Muscle of arm (tissue), 1 donor: ENCODE measurements at regions not wholly inside any gene's neighbourhood (a gene's known extent, or its start where the extent isn't known, plus 50 kb on each side); places are given as distances from the start of the nearest gene placed in this dataset.
A peak's percentile ranks its signal among the peaks of the same experiment; 100 is the strongest.

Source experiments
- DNase-seq: peaks from one replicate; pipeline ENCODE4 v3.0.0-alpha.2; 2013

GRCh38 chr11:70650075-70650909 is 252.0 kb downstream of the CTTN start:
- DNase-seq = peak; percentile 81

GRCh38 chr11:70651031-70651430 is 252.7 kb downstream of the CTTN start:
- no peak for DNase-seq

- no peak for DNase-seq
These were observed 255.7 kb downstream of the CTTN start for GRCh38 chr11:70654016-70654415.

GRCh38 chr11:70655816-70656215 is 257.5 kb downstream of the CTTN start:
- no peak for DNase-seq

GRCh38 chr11:70656252-70656651 is 257.9 kb downstream of the CTTN start:
- no peak for DNase-seq

GRCh38 chr11:70660059-70660888 is 261.9 kb downstream of the CTTN start:
- DNase-seq = no peak

GRCh38 chr11:70660889-70661197 is 262.5 kb downstream of the CTTN start:
- no peak for DNase-seq

GRCh38 chr11:70661761-70662501 is 263.6 kb downstream of the CTTN start:
- DNase-seq = no peak

GRCh38 chr11:70662691-70663098 is 264.4 kb downstream of the CTTN start:
- no peak for DNase-seq

- DNase-seq = no peak
These were observed 265.5 kb downstream of the CTTN start for GRCh38 chr11:70663815-70664214.

- DNase-seq = no peak
These were observed 268.0 kb downstream of the CTTN start for GRCh38 chr11:70666311-70666710.

GRCh38 chr11:70667767-70668166 is 269.4 kb downstream of the CTTN start:
- DNase-seq = no peak

GRCh38 chr11:70668204-70669202 is 270.2 kb downstream of the CTTN start:
- no peak for DNase-seq

- DNase-seq = no peak
These were observed 271.0 kb downstream of the CTTN start for GRCh38 chr11:70669281-70669680.

- no peak for DNase-seq
These were observed 271.7 kb downstream of the CTTN start for GRCh38 chr11:70669871-70670675.

- DNase-seq = no peak
These were observed 272.3 kb downstream of the CTTN start for GRCh38 chr11:70670676-70671034.

- DNase-seq = no peak
These were observed 272.8 kb downstream of the CTTN start for GRCh38 chr11:70671083-70671482.

- no peak for DNase-seq
These were observed 273.3 kb downstream of the CTTN start for GRCh38 chr11:70671611-70672010.

- DNase-seq = no peak
These were observed 274.8 kb downstream of the CTTN start for GRCh38 chr11:70672991-70673653.

GRCh38 chr11:70674605-70675004 is 276.3 kb downstream of the CTTN start:
- no peak for DNase-seq
